HepG2 (cell line): ENCODE measurements at regions not wholly inside any gene's neighbourhood (a gene's known extent, or its start where the extent isn't known, plus 50 kb on each side); places are given as distances from the start of the nearest gene placed in this dataset.

ENCODE experiments used
- ELF4 ChIP-seq: sonication (generic); formaldehyde crosslinking; IDR thresholded peaks from 2 replicates; pipeline ENCODE4 v1.5.0; 2020; ENCODE audit warnings: missing genetic modification reagents, mild to moderate bottlenecking, moderate library complexity, borderline replicate concordance
- GATAD2A ChIP-seq: IDR thresholded peaks from 2 replicates; pipeline ENCODE4 v1.6.1; 2016
- HDAC2 ChIP-seq: sonication (generic); formaldehyde crosslinking; IDR thresholded peaks from 2 replicates; pipeline ENCODE4 v1.4.0; 2020; ENCODE audit warnings: missing genetic modification reagents
- MAX ChIP-seq: IDR thresholded peaks from 2 replicates; pipeline ENCODE4 v1.6.1; 2012; ENCODE audit warnings: inconsistent platforms
- NFYB ChIP-seq: sonication (generic); formaldehyde crosslinking; IDR thresholded peaks from 2 replicates; pipeline ENCODE4 v1.4.0; 2020; ENCODE audit warnings: missing genetic modification reagents
- POLR2A ChIP-seq, 2 experiments: IDR thresholded peaks; 2 replicates each; pipeline ENCODE4 v1.6.1; 2011; ENCODE audit warnings: low read depth in 2 of 2, low read length in 2 of 2, mild to moderate bottlenecking in 1 of 2, moderate library complexity in 1 of 2; ENCODE audit not compliant: insufficient read depth in 1 of 2
- SUZ12 ChIP-seq: fragments of 150-350 bp; IDR thresholded peaks from 2 replicates; pipeline ENCODE4 v1.6.1; 2014; ENCODE audit warnings: low read depth, low read length
- ZNF24 ChIP-seq: fragments of 450-650 bp; IDR thresholded peaks from 2 replicates; pipeline ENCODE4 v1.6.1; 2017; ENCODE audit warnings: antibody characterized with exemption, mild to moderate bottlenecking
- ZSCAN30 ChIP-seq: sonication (generic); formaldehyde crosslinking; IDR thresholded peaks from 2 replicates; pipeline ENCODE4 v1.5.0; 2020; ENCODE audit warnings: mild to moderate bottlenecking, missing genetic modification reagents

- TF ChIP-seq HDAC2 (CRISPR knock-in tag) (no peak), NFYB (CRISPR knock-in tag) (no peak), SUZ12 (no peak), POLR2A (IDR thresholded peaks at IDR 0.05; ENCODE audit: insufficient read depth in 1 of 2, low read depth in 2 of 2, low read length in 2 of 2) (no peak), GATAD2A (CRISPR knock-in tag) (no peak), ZNF24 (no peak), ZSCAN30 (CRISPR knock-in tag) (no peak), MAX (no peak), ELF4 (no peak)
Measured at GRCh38 chr7:25347360-25348066, 119.2 kb upstream of the NPVF start.
